ENCODE measurements at regions not wholly inside any gene's neighbourhood (a gene's known extent, or its start where the extent isn't known, plus 50 kb on each side); places are given as distances from the start of the nearest gene placed in this dataset.
"Not testable (repeated sequence)": the region's sequence is repeated elsewhere in the genome, so short reads cannot be mapped to it uniquely, and the experiment has no call there.

DNA sequence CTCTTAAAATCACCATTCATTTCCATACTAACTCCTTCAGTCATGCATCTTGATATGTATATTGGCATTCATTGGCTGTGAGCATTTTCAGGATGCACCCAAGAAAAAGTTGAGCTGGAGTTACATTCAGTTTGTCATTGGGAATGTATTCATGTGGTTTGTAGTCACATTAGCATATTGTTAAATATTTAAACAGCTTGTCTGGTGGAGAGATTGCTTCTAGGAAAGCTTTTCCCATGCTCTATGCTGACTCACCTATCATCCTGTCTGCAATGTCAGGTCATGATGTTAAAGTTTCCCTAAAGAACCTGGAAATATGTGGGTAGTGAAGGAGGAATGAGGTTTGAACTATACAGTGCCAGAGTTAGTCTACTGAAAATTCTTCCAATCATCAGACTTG is 583.6 kb downstream of the GALC start:
- peak; percentile 44 for DNase-seq

DNA sequence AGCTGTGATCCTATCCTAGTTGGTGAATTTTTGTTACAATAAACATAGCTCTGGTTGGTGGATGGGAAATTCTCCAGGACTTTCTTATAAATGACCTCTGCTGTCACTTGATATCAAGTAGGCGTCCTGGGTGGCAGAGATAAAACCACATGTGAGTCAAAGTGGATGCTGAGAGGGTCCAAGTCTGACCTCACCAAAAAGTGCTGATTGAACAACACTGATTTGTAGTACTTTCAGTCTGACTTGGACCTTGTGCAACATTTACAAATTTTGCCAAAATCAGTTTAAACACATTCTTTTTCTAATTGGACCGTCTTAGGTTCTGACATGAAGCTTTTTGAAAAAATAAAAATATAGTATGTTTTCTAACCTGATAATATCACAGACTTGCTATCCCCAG is 585.6 kb downstream of the GALC start:
- DNase-seq: no peak

DNA sequence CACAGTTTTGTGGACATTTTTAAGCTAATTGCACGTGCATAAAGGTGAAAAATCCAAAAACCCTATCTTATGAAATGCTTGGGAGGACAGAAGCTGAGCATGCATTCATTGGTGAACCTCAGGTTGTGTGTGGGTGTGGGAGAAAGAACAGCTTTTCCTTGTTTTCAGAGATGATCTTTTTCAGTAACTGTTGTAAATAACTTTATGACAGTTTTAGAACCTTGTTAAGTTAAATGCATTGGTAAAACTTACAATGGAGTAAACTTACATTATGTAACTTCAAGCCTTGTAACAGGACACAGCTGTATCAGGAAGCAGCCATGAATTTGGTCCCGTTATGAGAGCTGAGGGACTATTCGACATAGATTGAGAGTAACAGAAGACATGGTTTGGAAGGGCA is 587.4 kb downstream of the GALC start:
- no peak for DNase-seq

DNA sequence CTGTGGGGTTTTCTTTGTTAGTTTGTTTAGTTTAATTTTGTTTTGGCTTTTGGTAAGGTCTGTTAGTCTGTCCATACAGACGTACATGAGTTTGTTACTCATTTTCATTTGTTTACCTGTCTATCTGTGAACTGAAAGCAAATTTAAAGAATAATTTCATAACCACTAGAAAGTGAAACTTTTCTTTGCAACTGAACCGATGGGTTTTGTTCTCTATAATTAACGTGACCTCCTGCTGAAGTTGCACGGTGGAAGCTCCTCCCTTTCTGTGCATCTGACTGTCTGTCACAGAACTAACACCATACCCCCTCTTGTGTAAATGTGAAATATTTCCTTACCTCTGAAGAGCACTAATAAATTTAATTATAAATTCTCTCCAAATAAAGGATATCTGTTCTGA is 595.5 kb downstream of the GALC start:
- DNase-seq: no peak

DNA sequence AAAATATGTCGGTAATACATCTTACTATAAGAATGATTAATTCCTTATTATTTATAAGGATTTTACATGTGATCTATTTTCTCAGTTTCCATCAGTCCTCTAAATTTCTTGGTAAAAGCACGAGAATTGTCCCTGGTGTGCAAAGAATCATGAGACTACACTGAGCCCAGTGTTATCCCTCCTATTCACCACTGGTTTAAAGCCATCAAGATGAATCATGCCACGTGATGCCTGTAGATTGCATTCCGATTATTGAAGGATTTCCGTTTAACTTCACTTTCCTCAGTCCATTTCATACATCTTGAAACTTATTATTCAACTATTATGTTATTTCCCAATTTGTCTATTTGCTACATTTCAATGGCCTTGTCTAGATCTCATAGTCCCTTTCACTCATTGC is 601.9 kb downstream of the GALC start:
- DNase-seq: no peak

DNA sequence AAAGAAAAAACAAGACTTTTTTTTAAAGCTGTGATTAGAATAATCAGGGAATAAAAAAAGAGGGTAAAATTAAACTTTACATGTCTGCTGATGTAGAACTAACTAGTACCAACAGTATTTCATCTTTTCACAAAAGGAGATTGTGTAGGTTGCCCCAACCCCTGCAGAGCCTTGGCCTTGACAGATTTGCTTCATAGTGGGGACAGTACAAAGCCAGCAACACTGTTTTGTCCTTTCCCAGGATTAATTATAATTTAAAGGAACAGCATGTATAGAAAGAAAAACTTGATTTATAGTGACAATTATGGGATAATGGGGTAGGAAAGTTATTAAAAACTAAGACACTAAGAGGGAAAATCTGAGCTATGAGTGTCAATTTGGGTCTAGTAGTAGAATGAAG is 604.0 kb downstream of the GALC start:
- no peak for DNase-seq

DNA sequence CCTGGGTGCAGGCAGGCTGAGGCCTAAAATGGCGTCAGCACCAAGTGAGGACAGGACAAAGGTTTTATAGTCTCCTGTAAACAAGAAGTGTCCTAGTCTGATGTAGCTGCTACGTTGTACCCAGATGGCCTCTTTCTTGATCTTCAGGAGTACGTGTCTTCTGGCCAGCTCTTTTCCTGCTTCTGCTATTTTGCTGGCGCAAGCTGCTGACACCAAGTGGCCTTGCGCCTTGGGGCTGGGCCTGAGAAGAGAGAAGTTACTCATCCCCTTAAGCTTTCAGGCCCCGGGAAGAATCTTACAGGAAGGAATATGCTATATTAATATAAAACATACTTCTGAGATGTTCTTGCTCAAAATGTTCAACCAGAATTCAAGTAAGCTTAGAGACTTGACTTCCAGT is 605.2 kb downstream of the GALC start:
- DNase-seq: no peak

DNA sequence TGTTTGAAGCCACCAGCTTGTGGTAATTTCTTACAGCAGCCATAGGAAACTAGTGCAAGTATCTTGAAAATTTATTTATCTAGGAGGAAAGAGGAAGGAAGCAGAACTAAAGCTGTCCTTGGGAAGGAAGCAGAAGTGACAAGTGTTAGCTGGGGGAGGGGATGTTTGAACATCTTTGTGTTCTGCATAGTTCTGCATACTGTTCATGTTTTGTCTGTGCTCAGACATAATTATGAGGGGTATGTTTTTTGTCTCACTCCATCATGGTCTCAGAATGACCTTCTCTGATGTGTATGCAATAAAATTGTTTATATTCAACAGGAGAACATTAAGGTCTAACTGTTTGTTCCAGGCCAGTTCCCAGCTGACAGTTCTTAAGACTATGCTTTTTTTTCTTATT is 606.5 kb downstream of the GALC start:
- DNase-seq: no peak

DNA sequence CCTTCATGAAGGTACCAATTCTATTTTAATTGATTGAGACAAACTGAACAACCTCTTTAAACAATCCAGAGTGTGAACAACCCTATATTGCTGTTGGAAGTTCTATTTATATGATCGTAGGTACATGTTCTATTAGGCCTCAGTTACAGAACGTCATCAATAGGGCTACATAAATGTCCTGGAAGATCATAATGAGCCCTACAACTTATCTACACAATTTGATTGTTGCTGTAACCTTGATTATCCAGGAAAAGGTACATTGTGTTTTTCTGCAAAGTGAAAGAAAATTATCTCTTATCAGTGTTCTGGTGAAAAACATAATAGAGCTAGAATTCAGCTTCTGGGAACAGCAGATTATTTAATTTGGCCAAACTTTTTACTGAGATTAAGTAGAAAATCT is 612.9 kb downstream of the GALC start:
- DNase-seq: no peak

DNA sequence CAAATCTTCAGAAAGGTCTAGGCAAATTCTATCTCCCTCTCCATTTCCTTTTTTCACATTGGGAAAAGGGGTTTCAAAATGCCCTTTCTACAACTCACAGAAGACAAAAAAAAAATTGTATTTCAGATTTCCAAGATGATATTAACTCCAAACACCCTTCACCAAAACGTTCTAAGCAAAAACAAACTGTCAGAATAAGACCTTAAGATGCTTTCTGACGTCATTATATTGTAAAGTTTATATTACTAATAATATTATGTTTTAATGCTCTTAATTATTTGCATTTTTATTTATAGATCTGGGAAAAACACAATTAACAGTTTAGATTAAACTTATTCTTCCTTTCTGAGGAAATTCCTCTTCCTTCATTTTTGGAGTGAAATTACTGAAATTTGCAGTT is 624.2 kb downstream of the GALC start:
- no peak for DNase-seq

DNA sequence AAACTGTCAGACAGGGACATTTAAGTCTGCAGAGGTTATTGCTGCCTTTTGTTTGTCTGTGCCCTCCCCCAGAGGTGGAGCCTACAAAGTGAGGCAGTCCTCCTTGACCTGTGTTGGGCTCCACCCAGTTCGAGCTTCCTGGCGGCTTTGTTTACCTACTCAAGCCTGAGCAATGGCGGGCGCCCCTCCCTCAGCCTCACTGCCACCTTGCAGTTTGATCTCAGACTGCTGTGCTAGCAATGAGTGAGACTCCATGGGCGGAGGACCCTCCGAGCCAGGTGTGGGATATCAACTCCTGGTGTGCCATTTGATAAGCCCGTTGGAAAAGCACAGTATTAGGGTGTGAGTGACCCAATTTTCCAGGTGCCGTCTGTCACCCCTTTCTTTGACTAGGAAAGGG is 632.7 kb downstream of the GALC start:
- not testable (repeated sequence) for DNase-seq

DNA sequence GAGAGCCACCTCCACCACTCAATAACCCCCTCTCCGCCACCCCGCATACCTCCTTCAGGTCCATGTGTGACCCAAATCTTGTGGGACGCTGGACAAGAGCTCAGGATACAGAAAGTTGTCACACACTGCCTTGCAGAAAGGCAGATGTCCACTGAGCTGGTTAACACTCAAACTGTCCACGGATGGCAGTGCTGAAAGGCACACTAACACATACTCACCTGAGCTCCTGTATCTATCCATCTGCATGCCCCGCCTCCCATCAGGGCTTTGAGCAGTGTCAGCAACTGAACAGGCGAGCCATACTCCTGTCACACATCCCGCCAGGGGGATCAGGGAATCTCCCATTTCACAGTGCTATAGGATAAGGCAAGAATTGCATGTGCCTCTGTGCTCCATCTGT is 642.0 kb downstream of the GALC start:
- no peak for DNase-seq

DNA sequence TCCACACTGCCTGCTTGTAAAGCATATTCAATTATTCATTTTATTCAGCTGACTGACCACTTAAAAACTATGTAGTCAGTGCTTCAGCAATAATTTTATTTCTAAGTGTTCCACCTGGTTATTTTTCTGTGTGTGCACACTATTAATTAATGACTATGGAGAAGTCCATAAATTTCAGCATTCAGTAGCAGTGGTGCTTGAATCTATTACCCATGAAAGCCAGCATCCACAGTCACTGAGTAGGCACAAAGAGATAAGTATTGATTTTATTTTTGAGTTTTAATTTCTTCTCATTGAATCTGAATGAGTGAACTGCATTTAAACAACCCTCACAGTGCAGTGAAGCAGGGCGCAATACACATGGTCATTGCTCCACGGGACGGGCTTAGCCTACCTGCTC is 643.1 kb downstream of the GALC start:
- DNase-seq: no peak

DNA sequence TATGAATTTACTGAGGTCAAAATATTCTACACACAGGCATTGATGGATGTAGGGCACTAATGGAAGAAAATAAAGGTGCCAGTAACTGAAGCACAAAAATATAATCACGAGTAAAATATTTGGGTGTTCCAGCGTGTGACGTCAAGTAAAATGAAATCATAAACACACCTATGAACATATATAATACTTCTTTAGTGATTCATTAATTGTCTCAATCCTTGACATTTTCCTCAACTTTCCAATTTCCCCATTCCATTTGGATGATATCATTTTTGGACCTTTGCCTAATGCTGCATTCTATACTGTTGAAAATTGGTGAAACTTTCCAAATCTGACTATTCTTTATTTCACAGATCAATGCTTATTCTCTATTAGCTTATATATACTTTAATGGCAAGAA is 649.3 kb downstream of the GALC start:
- peak; percentile 2 for DNase-seq

DNA sequence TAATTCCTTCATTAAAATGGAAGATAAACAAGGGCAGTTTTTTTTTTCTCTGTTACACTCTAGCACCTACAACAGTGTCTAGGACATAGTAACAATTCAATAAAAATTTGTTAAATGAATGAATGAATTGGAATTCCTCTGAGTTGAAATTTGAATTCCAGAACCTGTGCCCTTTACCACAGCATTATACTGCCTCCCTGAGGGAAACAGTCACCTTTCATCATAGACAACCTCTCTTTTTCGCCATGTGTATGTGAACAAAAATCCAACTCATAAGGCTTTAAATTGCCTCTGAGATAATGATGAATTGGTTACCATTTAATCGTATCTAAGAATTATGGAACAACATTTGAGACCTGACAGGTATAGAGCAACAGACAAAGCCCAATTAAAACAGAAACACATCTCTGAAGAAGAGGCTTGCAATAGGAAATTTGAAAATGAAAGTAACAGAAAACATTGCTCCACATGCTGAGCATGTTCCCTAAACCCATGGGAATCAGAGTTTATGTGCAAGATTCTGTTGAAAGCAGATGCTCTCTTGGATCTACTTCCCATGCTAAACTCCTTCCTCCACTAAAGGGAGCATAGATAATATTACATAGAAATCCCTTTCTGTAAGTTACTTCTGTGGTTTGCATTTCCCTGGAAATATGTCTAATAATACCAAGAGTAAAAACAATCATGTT is 657.8 kb downstream of the GALC start:
- DNase-seq: peak; percentile 37

DNA sequence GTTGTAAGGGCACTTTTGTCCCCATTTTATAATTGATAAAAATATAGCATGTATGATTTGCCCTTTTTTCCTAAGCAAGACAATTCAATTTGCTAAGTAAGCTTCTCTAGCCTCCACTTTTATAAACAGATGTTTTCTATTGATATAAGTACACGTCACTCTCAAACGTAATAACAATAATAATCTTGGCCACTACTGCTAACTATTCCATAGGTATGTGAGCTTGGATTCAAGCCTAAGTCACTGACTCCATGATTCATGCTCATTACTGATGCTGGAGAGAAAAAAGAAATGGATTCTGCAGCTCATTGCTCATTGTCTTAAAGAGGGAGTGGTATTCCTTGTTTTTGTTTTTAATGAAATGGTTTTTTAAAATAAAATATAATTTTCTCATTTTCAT is 661.0 kb downstream of the GALC start:
- DNase-seq: peak; percentile 87

DNA sequence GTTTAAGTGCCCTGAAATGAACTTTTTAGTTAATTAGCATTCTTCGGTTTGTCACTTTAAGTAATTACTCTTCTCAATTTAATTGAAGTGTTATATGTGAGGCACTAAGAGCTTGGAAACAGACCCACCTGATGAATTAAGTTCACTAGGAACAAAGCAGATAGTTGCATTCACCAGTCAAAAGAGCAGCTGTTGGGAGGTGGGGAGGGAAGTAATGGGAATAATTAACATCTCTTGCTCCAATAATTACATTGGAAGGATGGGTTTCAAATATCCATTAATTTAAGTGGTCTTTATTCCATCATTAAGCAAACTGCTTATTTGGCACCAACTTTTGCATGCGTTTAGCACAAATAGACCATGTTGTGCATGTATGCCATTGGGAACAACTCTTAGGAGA is 667.2 kb downstream of the GALC start:
- no peak for DNase-seq

DNA sequence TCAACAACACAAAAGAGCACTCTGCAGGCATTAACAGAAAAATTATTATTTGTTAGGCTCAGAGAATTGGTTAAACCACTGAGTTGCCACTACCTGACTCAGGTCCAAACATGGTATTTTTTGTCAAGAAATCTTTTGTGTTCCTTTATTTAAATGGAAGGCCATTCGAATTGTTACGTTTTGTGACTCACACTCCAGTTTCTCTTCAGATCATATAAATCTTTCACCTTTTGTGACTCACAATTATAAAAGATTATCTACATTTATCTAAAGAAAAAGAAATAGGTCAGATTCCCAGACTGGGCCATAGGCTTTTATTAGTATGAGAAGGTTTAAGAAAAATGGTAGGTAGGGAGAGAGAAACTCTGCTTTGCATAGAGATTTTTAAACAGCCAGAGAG is 669.8 kb downstream of the GALC start:
- no peak for DNase-seq

DNA sequence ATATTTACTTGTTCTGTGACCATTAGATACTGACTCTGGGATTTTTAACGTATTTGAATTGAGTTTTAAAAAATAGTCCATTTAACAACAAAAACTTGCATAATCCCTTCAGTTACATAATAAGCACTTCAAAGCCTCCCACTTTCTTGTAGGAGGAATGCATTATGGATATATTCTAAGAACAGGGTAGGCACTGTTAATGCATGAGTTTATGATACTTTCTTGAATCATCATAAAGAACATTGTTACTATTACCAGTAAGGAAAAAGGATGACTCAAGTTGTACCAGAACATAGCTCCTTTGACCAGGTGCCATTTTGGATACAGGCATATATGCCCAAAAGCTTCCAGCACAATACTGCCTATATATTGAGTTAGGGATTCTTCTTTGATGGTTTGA is 671.4 kb downstream of the GALC start:
- DNase-seq: no peak

DNA sequence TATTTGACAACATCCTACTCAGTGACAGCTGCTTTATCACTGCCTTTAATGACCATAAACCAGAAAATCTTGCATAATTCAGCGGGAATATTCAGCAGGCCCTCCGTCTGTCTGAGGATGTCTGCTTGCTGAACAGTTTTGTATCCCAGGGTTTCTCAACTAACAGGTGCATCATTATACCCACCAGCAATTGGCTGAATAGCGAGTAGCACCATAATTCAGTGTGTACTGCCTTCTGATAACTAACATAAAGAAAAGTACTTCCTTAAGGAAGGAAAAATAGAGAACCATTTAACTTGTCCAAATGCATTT is 680.1 kb downstream of the GALC start:
- no peak for DNase-seq

DNA sequence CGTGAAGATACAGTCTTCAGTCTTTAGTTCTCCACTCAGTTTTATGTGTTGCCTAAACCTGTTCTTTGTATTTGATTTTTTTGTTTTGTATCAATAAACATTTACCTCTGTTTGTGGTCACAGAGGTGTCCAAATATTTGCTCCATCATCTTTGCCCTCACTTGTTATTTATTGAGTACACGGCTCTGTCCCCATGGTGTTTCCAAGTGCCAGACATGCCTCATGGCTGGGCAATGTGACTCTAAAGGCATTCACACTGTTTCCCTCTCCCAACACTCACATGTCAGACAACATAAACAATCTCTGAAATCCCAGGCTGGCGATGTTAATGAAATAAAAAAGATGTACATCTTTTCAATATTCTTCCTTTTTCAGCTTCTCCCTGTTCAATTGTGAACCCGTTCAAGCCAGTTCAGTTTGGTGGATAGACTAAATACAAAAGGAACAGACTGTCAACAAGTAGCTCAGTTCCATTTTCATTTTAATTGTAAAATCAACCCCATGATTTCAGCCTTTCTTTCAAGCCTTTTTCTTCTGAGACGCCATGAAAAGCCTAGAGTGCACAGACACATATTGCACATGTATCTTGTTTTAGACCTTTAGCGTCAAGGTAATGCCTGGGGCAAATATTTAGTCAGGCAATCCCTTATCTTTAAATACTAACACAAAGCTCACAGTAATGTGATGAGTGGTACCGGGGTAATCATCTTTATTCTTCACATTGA is 680.7 kb downstream of the GALC start:
- no peak for DNase-seq

DNA sequence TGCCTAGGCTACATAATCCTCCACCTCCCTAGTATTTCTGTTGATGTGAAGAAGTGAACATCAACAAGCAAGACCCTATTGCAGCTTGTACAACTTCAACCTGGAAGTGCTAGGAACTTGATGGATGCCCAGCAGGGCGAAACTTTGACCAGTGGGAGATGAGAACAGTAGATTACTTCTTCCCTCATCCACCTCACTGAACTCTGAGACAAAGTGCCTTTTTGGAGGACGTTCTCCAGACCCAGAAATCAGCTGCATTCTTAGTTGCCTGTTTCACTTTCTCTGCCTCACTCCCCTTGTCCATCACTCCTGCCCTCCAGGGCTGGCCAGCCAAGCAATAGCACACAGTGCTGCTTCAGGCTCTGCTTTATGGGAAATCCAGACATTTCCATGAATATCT is 683.4 kb downstream of the GALC start:
- no peak for DNase-seq

DNA sequence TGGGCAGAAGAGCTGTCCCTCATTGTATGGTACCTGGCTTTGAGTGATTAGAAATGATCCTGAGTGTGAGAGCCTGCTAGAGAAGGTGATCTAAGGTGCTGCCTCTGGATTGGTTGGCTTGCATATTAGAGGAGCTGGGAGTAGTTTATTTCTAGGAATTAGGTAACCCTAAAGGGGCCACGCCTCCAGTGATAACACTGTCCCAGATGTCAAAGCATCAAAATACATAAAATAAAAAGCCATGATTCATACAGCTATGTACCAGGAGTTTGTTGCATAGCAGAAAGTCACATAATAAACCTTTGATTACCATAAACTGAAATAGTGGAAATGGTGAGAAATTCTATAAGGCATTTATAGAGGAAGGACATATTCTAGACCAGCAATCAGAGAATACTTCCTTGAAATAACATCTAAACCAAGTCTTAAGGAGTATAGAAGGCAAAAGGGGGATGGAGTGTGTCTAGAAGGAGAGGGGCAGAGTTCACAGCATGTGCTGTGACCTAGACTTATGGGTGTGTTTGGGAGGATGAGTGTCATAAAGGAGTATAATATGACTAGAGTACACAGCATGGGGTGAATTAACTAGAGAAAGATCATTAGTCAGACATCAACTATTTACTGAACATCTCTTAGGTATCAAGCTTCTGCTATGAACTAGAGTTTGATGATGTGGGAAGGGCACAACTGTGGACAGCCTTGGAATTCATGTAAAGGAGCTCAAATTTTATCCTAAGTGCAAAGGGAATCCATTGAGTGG is 686.4 kb downstream of the GALC start:
- DNase-seq: no peak

DNA sequence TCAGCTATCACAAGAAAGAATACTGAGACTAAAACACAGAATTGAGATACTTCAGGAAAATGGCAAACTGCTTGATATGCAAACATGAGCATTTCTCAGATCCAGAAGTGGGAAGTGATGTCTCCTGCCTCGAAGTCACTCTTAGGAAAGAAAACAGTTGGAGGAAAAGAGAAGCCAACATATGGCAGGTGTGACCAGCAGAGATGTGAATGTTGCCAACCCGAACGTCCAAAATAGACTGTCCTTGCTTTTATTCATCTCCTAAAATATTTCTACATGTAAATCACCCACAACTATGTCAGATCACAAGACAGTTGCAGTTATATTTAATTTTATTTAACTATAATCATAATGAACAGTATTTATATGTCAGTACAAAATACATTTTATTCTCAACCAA is 687.6 kb downstream of the GALC start:
- DNase-seq: no peak

DNA sequence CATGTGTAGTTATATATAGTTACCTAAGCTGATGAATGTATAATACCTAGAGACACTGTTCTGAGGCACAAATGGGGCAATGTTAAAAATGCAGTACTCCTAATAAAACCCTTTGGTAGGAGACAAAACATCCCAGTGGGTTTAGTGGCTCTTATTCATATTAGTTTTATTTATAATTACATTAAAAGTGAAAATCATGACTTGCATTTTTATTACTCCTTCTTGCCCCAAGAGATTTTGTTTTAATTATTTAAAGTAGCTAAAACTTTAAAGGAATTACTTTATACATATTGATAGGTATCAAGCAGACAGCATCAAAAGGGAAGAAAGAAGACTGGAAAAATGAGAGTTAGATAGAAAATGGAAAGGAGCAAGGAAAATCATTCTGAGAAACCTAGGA is 688.6 kb downstream of the GALC start:
- no peak for DNase-seq

Measured in fibroblast of upper back skin (primary cell).